ENCODE measurements at regions not wholly inside any gene's neighbourhood (a gene's known extent, or its start where the extent isn't known, plus 50 kb on each side); places are given as distances from the start of the nearest gene placed in this dataset.

DNA sequence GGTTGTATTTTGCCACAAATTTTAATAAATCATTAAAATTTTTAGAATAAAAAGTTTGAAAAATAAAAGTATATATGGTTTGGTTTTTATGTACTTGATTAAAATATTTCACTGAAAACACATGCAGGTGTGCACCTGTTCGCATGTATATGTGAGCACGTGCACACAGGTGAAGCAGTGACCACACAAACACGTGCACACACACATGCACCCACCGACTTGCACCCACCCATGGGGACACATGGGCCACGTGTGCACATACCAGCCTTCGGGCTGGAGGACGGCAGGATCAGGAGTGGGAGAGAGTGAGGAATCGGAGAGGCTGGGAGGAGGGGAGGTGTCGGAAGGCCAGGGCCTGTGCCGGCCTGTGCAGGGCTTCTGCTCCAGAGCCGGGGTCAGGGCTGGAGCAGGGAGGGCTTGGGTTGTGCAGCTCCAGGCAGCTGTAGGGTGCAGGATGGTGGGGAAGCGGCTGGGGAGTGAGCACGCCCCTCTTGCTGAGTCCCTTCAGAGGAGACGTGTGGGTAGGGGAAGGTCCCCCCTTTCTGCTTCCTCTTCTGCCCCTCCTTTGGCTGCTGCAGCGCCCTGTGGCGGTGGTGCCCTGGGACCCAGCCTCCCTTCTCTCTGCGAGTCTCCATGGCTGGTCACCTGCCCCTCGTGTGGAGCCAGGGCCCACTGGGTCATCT, 106.9 kb upstream of the HDAC4 start:
- no peak for TF ChIP-seq PPARA (CRISPR knock-in tag; IDR thresholded peaks at IDR 0.05; ENCODE audit: borderline replicate concordance)
- no peak for TF ChIP-seq TOX (CRISPR knock-in tag; IDR thresholded peaks at IDR 0.05; ENCODE audit: borderline replicate concordance)
- no peak for TF ChIP-seq GLIS3 (CRISPR knock-in tag; IDR thresholded peaks at IDR 0.05)
- TF ChIP-seq ZFP3 (CRISPR knock-in tag; IDR thresholded peaks at IDR 0.05), result no peak
- TF ChIP-seq ZFP30 (CRISPR knock-in tag; IDR thresholded peaks at IDR 0.05), result no peak
- TF ChIP-seq ISL1 (CRISPR knock-in tag; IDR thresholded peaks at IDR 0.05), result no peak
- TF ChIP-seq, protein P1, sequence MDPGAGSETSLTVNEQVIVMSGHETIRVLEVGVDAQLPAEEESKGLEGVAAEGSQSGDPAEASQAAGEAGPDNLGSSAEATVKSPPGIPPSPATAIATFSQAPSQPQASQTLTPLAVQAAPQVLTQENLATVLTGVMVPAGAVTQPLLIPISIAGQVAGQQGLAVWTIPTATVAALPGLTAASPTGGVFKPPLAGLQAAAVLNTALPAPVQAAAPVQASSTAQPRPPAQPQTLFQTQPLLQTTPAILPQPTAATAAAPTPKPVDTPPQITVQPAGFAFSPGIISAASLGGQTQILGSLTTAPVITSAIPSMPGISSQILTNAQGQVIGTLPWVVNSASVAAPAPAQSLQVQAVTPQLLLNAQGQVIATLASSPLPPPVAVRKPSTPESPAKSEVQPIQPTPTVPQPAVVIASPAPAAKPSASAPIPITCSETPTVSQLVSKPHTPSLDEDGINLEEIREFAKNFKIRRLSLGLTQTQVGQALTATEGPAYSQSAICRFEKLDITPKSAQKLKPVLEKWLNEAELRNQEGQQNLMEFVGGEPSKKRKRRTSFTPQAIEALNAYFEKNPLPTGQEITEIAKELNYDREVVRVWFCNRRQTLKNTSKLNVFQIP (CRISPR knock-in tag; IDR thresholded peaks at IDR 0.05; ENCODE audit: borderline replicate concordance, low read depth), result no peak
- TF ChIP-seq ARNTL (CRISPR knock-in tag; IDR thresholded peaks at IDR 0.05; ENCODE audit: borderline replicate concordance, low read depth), result no peak
- TF ChIP-seq, protein P2, sequence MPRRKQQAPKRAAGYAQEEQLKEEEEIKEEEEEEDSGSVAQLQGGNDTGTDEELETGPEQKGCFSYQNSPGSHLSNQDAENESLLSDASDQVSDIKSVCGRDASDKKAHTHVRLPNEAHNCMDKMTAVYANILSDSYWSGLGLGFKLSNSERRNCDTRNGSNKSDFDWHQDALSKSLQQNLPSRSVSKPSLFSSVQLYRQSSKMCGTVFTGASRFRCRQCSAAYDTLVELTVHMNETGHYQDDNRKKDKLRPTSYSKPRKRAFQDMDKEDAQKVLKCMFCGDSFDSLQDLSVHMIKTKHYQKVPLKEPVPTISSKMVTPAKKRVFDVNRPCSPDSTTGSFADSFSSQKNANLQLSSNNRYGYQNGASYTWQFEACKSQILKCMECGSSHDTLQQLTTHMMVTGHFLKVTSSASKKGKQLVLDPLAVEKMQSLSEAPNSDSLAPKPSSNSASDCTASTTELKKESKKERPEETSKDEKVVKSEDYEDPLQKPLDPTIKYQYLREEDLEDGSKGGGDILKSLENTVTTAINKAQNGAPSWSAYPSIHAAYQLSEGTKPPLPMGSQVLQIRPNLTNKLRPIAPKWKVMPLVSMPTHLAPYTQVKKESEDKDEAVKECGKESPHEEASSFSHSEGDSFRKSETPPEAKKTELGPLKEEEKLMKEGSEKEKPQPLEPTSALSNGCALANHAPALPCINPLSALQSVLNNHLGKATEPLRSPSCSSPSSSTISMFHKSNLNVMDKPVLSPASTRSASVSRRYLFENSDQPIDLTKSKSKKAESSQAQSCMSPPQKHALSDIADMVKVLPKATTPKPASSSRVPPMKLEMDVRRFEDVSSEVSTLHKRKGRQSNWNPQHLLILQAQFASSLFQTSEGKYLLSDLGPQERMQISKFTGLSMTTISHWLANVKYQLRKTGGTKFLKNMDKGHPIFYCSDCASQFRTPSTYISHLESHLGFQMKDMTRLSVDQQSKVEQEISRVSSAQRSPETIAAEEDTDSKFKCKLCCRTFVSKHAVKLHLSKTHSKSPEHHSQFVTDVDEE (CRISPR knock-in tag; IDR thresholded peaks at IDR 0.05), result no peak
- no peak for TF ChIP-seq ZNF565 (CRISPR knock-in tag; conservative IDR thresholded peaks at IDR 0.05; ENCODE audit: low read depth)
- TF ChIP-seq TCF4 (CRISPR knock-in tag; IDR thresholded peaks at IDR 0.05; ENCODE audit: borderline replicate concordance), result no peak
- no peak for TF ChIP-seq ZC3H10 (CRISPR knock-in tag; IDR thresholded peaks at IDR 0.05)
